A673 (cell line): ENCODE measurements at regions not wholly inside any gene's neighbourhood (a gene's known extent, or its start where the extent isn't known, plus 50 kb on each side); places are given as distances from the start of the nearest gene placed in this dataset.

Source experiments
- BruUV-seq: library from RNA; stranded (reverse); fragments of 400-500 nt; replicated peaks from 2 replicates; lab custom pipeline; 2021; lab: Mats Ljungman, UMichigan
- CTCF ChIA-PET: fragments of 300-600 bp; sonication (Branson Sonifier 250); formaldehyde crosslinking; loops from one replicate; lab custom pipeline; 2022; ENCODE audit warnings: antibody characterized with exemption; lab: Charles Lee
- POLR2A ChIA-PET: fragments of 300-600 bp; sonication (Branson Sonifier 250); formaldehyde crosslinking; loops from one replicate; lab custom pipeline; 2022; ENCODE audit warnings: antibody characterized with exemption; ENCODE audit not compliant: low non-redundant PET; lab: Charles Lee
- DNase-seq: peaks from one replicate; pipeline ENCODE4 v3.0.0-alpha.2; 2015; ENCODE audit warnings: low spot score
- H3K27ac ChIP-seq: fragments of 200-600 bp; sonication (generic); 2 replicates; pipeline ENCODE4 v1.5.1; 2016; ENCODE audit warnings: mixed run types, low read depth, mild to moderate bottlenecking, mixed read lengths, antibody characterized with exemption, low read length; ENCODE audit not compliant: poor library complexity, severe bottlenecking
- H3K27me3 ChIP-seq: fragments of 200-600 bp; sonication (generic); replicated peaks from 2 replicates; pipeline ENCODE4 v1.6.1; 2017; ENCODE audit warnings: mixed run types, low read depth, mild to moderate bottlenecking, mixed read lengths, antibody characterized with exemption, low read length; ENCODE audit not compliant: insufficient read depth, poor library complexity
- H3K36me3 ChIP-seq: fragments of 200-600 bp; sonication (generic); 2 replicates; pipeline ENCODE4 v1.6.1; 2016; ENCODE audit warnings: mixed run types, mild to moderate bottlenecking, mixed read lengths, antibody characterized with exemption, low read length; ENCODE audit not compliant: insufficient read depth, poor library complexity, severe bottlenecking
- H3K4me1 ChIP-seq: fragments of 200-600 bp; sonication (generic); 2 replicates; pipeline ENCODE4 v1.6.1; 2017; ENCODE audit warnings: mixed run types, mild to moderate bottlenecking, mixed read lengths, antibody characterized with exemption, low read length; ENCODE audit not compliant: insufficient read depth, poor library complexity, severe bottlenecking
- H3K4me3 ChIP-seq: fragments of 200-600 bp; sonication (generic); 2 replicates; pipeline ENCODE4 v1.5.1; 2016; ENCODE audit warnings: low read depth, mixed run types, mild to moderate bottlenecking, mixed read lengths, low read length; ENCODE audit not compliant: poor library complexity, severe bottlenecking
- H3K9me3 ChIP-seq: fragments of 200-600 bp; sonication (generic); 2 replicates; pipeline ENCODE4 v1.6.1; 2016; ENCODE audit warnings: mixed run types, low read depth, mild to moderate bottlenecking, mixed read lengths, antibody characterized with exemption, low read length; ENCODE audit not compliant: poor library complexity, severe bottlenecking
- EZH2 ChIP-seq: fragments of 200-600 bp; sonication (generic); IDR thresholded peaks from 2 replicates; pipeline ENCODE4 v1.6.1; 2017; ENCODE audit warnings: borderline replicate concordance, low read depth, mild to moderate bottlenecking, mixed read lengths, antibody characterized with exemption, low read length; ENCODE audit not compliant: poor library complexity, severe bottlenecking
- intact Hi-C: fragments of 100-400 bp; cut with micrococcal nuclease; formaldehyde crosslinking; loops from one replicate; pipeline ENCODE4 v1.10.0; 2022; ENCODE audit not compliant: unreplicated experiment
- TF ChIP-seq, protein P1 (sequence below): fragments of 300-800, 200-600 bp; sonication (generic); conservative IDR thresholded peaks from 2 replicates; pipeline ENCODE4 v1.5.1; 2017; ENCODE audit warnings: low read depth, mild to moderate bottlenecking, antibody characterized with exemption, low read length, moderate library complexity, mixed read lengths

DNA sequence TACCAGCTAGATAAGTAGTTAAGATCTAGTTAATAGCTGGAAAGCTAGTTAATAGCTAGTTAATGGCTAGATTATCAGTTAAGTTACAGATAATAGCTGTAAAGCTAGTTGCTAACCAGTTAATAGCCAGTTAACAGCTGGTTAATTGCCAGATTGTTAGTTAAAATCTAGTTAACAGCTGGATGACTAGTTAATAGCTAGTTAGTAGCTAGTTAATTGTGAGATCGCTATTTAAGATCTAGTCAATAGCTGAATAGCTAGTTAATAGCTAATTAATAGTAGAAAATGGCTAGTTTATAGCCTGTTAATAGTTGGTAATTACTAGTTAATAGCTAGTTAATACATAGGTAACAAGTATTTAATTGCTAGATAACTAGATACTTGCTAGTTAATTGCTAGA lies 630.5 kb upstream of the CT83 start:
- POLR2A ChIA-PET: no interaction called here
- DNase-seq: no peak
- no peaks in the 10 kb centered on the region for H3K36me3 ChIP-seq
- CTCF ChIA-PET: no interaction called here
- no TSS peak for BruUV-seq
- no peak for TF ChIP-seq EZH2
- TF ChIP-seq, protein P1, sequence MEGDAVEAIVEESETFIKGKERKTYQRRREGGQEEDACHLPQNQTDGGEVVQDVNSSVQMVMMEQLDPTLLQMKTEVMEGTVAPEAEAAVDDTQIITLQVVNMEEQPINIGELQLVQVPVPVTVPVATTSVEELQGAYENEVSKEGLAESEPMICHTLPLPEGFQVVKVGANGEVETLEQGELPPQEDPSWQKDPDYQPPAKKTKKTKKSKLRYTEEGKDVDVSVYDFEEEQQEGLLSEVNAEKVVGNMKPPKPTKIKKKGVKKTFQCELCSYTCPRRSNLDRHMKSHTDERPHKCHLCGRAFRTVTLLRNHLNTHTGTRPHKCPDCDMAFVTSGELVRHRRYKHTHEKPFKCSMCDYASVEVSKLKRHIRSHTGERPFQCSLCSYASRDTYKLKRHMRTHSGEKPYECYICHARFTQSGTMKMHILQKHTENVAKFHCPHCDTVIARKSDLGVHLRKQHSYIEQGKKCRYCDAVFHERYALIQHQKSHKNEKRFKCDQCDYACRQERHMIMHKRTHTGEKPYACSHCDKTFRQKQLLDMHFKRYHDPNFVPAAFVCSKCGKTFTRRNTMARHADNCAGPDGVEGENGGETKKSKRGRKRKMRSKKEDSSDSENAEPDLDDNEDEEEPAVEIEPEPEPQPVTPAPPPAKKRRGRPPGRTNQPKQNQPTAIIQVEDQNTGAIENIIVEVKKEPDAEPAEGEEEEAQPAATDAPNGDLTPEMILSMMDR: no peak
- H3K27me3 ChIP-seq: no peaks in the 10 kb centered on the region
- no peak overlapping the region for H3K27ac ChIP-seq
- H3K4me3 ChIP-seq: no peak overlapping the region
- H3K4me1 ChIP-seq: no peaks in the 10 kb centered on the region
- peaks cover 56% of the 10 kb centered on the region for H3K9me3 ChIP-seq
- intact Hi-C loops: no loop called here

DNA sequence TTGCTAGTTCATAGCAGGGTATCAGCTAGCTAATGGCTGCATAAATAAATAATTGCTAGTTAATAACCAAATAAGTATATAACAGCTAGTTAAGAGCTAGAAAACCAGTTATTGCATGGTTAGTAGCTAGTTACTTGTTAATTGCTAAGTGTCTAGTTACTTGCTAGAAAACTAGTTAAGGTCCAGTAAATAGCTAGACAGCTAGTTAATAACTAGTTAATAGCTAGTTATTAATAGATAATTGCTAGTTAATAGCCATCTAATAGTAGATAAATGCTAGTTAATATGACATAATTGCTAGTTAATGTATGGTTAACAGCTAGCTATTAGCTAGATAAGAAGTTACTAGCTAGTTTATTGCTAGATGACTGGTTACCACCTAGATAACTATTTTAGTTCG lies 629.9 kb upstream of the CT83 start:
- CTCF ChIA-PET: no interaction called here
- Histone ChIP-seq H3K27ac (no peak overlapping the region), H3K27me3 (no peaks in the 10 kb centered on the region), H3K9me3 (peaks cover 61% of the 10 kb centered on the region), H3K4me1 (no peaks in the 10 kb centered on the region), H3K36me3 (no peaks in the 10 kb centered on the region), H3K4me3 (no peak overlapping the region)
- BruUV-seq: no TSS peak
- intact Hi-C loops: no loop called here
- DNase-seq: no peak
- no peak for TF ChIP-seq EZH2
- TF ChIP-seq, protein P1: no peak
- POLR2A ChIA-PET: no interaction called here

DNA sequence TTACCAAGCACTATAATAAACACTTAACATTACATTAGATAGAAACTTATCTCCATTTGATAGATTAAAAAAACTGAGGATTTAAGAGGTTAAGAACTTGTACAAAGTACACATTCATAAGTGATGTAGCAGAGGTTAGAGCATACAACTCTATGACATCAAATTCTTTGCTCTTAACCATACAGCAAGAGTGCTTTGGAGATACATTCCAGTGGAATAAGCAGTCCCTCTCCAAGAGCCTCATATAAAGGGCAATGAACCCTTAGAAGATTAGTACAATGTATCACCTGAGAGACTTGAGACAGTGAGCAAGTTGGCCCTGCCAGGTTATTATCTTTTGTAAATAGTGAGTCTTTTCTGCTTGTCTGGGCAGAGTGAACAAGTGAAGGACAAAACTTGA lies 600.4 kb upstream of the CT83 start:
- ChIA-PET POLR2A (no interaction called here), CTCF (no interaction called here)
- Histone ChIP-seq H3K36me3 (no peaks in the 10 kb centered on the region), H3K27ac (no peak overlapping the region), H3K9me3 (no peaks in the 10 kb centered on the region), H3K4me3 (no peak overlapping the region), H3K27me3 (no peaks in the 10 kb centered on the region), H3K4me1 (no peaks in the 10 kb centered on the region)
- DNase-seq: no peak
- TF ChIP-seq, protein P1: no peak
- no peak for TF ChIP-seq EZH2
- intact Hi-C loops: no loop called here
- BruUV-seq: no TSS peak
